Osteocyte (in vitro differentiated cells): ENCODE measurements at regions not wholly inside any gene's neighbourhood (a gene's known extent, or its start where the extent isn't known, plus 50 kb on each side); places are given as distances from the start of the nearest gene placed in this dataset.

Source experiments
- DNase-seq: peaks from one replicate; pipeline ENCODE4 v3.0.0; 2021; ENCODE audit warnings: mixed read lengths; ENCODE audit not compliant: unreplicated experiment; ENCODE audit errors: extremely low spot score
- H3K27ac Mint-ChIP-seq: one replicate; pipeline ENCODE4 v1.8.0; 2021; ENCODE audit warnings: mild to moderate bottlenecking, mixed read lengths; ENCODE audit not compliant: unreplicated experiment
- H3K27me3 Mint-ChIP-seq: one replicate; pipeline ENCODE4 v1.8.0; 2021; ENCODE audit warnings: mixed read lengths; ENCODE audit not compliant: unreplicated experiment
- H3K36me3 Mint-ChIP-seq: one replicate; pipeline ENCODE4 v1.8.0; 2021; ENCODE audit warnings: mixed read lengths; ENCODE audit not compliant: unreplicated experiment
- H3K4me1 Mint-ChIP-seq: one replicate; pipeline ENCODE4 v1.8.0; 2021; ENCODE audit warnings: mixed read lengths; ENCODE audit not compliant: unreplicated experiment
- H3K4me3 Mint-ChIP-seq: one replicate; pipeline ENCODE4 v1.8.0; 2021; ENCODE audit warnings: mild to moderate bottlenecking, moderate library complexity, mixed read lengths; ENCODE audit not compliant: unreplicated experiment
- H3K9me3 Mint-ChIP-seq: one replicate; pipeline ENCODE4 v1.8.0; 2021; ENCODE audit warnings: mixed read lengths; ENCODE audit not compliant: unreplicated experiment
- CTCF ChIP-seq: fragments of 200-600 bp; sonication (generic); IDR thresholded peaks from 2 replicates; pipeline ENCODE4 v1.5.0; 2021; ENCODE audit warnings: antibody characterized with exemption, mild to moderate bottlenecking, moderate library complexity

DNA sequence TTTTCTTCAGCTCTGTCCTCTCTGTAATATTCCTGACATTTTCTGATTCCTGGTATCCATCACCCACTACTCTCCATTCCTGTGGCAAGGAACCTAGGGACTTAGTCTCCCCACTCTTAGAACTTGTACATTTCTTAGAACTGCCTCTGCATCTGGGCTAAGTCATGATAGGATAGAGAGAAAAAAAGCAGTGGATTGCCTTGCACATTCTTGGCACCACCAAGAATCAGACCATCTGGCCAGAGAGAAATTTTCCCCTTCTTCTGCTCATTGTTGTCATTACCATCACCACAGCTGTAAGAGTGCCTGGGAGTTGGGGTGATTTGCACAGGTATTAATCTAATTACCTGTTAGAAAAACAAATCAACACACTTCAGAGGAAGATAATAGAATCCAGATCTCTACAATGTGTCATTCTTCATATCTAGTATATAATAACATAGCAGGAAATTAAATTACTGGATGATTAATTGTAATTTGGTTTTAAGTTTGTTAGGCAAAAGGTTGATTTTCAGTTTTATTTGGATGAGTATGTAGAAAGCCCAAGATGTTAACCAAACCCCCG is 264.8 kb upstream of the ZPLD1 start:
- Mint-ChIP-seq H3K27me3 (no peaks in the 10 kb centered on the region), H3K4me3 (no peak overlapping the region), H3K9me3 (no peaks in the 10 kb centered on the region), H3K4me1 (peaks cover 18% of the 10 kb centered on the region), H3K27ac (no peak overlapping the region), H3K36me3 (peaks cover 3% of the 10 kb centered on the region)
- no peak for DNase-seq
- no peak for TF ChIP-seq CTCF

GRCh38 chr3:102170545-102170944 is 264.3 kb upstream of the ZPLD1 start:
- H3K4me3 Mint-ChIP-seq = no peak overlapping the region
- TF ChIP-seq CTCF = no peak
- no peaks in the 10 kb centered on the region for H3K9me3 Mint-ChIP-seq
- H3K27ac Mint-ChIP-seq = no peak overlapping the region
- H3K27me3 Mint-ChIP-seq = no peaks in the 10 kb centered on the region
- H3K4me1 Mint-ChIP-seq = peaks cover 24% of the 10 kb centered on the region
- no peak for DNase-seq
- H3K36me3 Mint-ChIP-seq = peaks cover 3% of the 10 kb centered on the region

DNA sequence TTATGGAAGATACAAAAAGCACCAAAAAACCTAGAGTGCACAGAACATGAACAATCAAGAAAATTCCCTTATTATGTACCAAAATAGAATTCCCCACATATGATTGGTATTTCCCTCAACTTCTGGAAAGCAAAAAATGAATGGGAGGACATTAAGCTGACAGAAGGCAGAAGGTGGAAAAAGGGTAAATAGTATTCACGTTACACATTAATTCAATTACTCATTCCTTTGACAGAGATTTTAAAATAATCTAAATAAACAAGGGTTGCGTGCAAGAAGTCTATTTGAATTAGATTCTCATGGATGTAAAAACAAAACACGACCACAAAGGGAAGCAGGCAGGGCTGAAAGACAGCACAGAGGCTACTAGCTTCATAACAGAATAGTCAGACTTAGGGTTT is 260.5 kb upstream of the ZPLD1 start:
- no peaks in the 10 kb centered on the region for H3K36me3 Mint-ChIP-seq
- no peak overlapping the region for H3K4me3 Mint-ChIP-seq
- H3K27ac Mint-ChIP-seq = peak overlapping the region; percentile 42
- no peaks in the 10 kb centered on the region for H3K27me3 Mint-ChIP-seq
- DNase-seq = no peak
- H3K4me1 Mint-ChIP-seq = peaks cover 28% of the 10 kb centered on the region
- no peak for TF ChIP-seq CTCF
- H3K9me3 Mint-ChIP-seq = no peaks in the 10 kb centered on the region

DNA sequence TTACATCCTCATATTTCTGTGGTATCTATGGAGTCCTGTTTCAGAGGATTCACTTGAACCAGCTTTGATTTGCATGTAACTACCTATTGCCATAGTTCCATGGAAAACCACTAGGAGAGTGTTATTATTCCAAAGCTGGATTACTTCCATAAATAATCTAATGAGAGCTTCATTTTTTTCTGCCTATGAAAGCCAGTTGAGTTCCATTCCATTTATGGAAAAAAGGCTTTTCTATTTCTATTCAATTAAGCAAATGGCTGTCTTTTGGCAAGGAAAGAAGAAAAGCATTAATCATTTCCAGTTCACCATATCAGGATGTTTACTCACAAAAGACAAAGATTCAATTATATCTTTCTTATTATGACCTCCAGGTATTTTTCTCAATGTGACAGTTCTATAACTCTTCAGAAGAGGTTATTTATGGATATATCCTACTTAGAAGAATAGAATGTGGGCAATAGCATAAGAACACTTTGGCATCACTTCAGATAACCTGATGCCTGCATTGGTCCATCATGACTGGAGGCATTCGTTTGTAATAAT is 259.9 kb upstream of the ZPLD1 start:
- Mint-ChIP-seq H3K27ac (peak overlapping the region; percentile 42), H3K9me3 (no peaks in the 10 kb centered on the region), H3K36me3 (no peaks in the 10 kb centered on the region), H3K27me3 (no peaks in the 10 kb centered on the region), H3K4me1 (peaks cover 28% of the 10 kb centered on the region), H3K4me3 (no peak overlapping the region)
- DNase-seq = no peak
- TF ChIP-seq CTCF = no peak

DNA sequence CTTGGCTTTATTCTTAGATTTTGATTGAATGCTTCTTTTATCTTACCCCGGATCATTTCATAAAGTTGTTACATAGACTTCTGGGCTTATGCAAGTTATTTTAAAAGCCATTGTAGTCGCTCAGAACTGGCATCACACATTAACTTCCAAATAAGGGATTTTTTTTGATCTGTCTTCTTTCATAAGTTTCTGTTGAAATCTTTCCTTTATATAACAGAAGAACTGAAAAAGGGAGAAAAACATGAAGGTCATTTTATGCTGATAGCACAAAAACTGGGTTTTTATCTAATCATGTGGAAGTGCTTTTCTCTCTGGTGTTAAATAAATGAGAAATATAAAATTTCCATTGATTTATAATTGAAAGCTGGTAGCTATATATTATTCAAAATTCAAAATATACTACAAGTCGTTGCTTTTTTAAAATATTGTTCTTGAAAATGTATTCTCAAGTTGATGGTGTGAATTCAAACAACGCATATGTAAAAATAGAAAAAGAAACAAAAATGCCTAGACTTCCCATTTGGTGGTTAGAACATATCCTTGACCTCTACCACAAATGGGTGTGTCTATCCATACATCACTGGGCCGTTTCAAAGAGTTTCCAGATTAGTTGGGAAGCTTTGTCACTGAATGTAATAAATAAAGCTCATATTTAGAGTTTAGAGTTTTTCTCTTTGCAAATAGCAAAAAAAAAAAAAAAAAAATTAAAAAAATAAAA is 258.3 kb upstream of the ZPLD1 start:
- peaks cover 28% of the 10 kb centered on the region for H3K4me1 Mint-ChIP-seq
- H3K27ac Mint-ChIP-seq = no peak overlapping the region
- DNase-seq = no peak
- TF ChIP-seq CTCF = no peak
- H3K9me3 Mint-ChIP-seq = no peaks in the 10 kb centered on the region
- H3K27me3 Mint-ChIP-seq = no peaks in the 10 kb centered on the region
- no peaks in the 10 kb centered on the region for H3K36me3 Mint-ChIP-seq
- H3K4me3 Mint-ChIP-seq = no peak overlapping the region
